ENCODE measurements at regions not wholly inside any gene's neighbourhood (a gene's known extent, or its start where the extent isn't known, plus 50 kb on each side); places are given as distances from the start of the nearest gene placed in this dataset.

- WGBS, 3 donors, result 87 to 88% (median 87%) methylated on average over 4 of the region's 4 CpGs
- no peak for FAIRE-seq
Measured at GRCh38 chr3:8097690-8098089, 403.9 kb upstream of the LMCD1 start.

GRCh38 chr3:8103954-8104353, 397.7 kb upstream of the LMCD1 start:
- WGBS, 3 donors, result 48 to 87% (median 71%) methylated on average over 3 of the region's 3 CpGs
- Histone ChIP-seq H3K27me3 (ENCODE audit: control insufficient read depth in 3 of 3, insufficient read depth in 3 of 3, low read length in 3 of 3) (no peaks in the 10 kb centered on the region), H3K4me1 (ENCODE audit: control insufficient read depth in 3 of 3, insufficient read depth in 2 of 3, low read depth in 1 of 3, low read length in 2 of 3) (no peaks in the 10 kb centered on the region), H3K27ac (ENCODE audit: low read depth in 1 of 3, low read length in 2 of 3) (no peak overlapping the region), H3K4me3 (ENCODE audit: low read depth in 1 of 3, low read length in 3 of 3) (no peak overlapping the region), H3K36me3 (ENCODE audit: control insufficient read depth in 3 of 3, insufficient read depth in 2 of 3, low read depth in 1 of 3, low read length in 3 of 3) (no peaks in the 10 kb centered on the region), H3K9me3 (ENCODE audit: control insufficient read depth in 2 of 2, insufficient read depth in 1 of 2, low read depth in 1 of 2, low read length in 1 of 2) (no peaks in the 10 kb centered on the region)
- DNase-seq (no peak), FAIRE-seq (no peak)

More at GRCh38 chr3:8097690-8098089, 403.9 kb upstream of the LMCD1 start:
- Histone ChIP-seq H3K36me3 (ENCODE audit: control insufficient read depth in 3 of 3, insufficient read depth in 2 of 3, low read depth in 1 of 3, low read length in 3 of 3) (no peaks in the 10 kb centered on the region), H3K27ac (ENCODE audit: low read depth in 1 of 3, low read length in 2 of 3) (no peak overlapping the region), H3K9me3 (ENCODE audit: control insufficient read depth in 2 of 2, insufficient read depth in 1 of 2, low read depth in 1 of 2, low read length in 1 of 2) (no peaks in the 10 kb centered on the region), H3K4me1 (ENCODE audit: control insufficient read depth in 3 of 3, insufficient read depth in 2 of 3, low read depth in 1 of 3, low read length in 2 of 3) (no peaks in the 10 kb centered on the region), H3K27me3 (ENCODE audit: control insufficient read depth in 3 of 3, insufficient read depth in 3 of 3, low read length in 3 of 3) (no peaks in the 10 kb centered on the region), H3K4me3 (ENCODE audit: low read depth in 1 of 3, low read length in 3 of 3) (no peak overlapping the region)
- DNase-seq, result no peak

GRCh38 chr3:8106921-8107320, 394.7 kb upstream of the LMCD1 start:
- H3K4me3 ChIP-seq (ENCODE audit: low read depth in 1 of 3, low read length in 3 of 3), result no peak overlapping the region
- no peaks in the 10 kb centered on the region for H3K36me3 ChIP-seq (ENCODE audit: control insufficient read depth in 3 of 3, insufficient read depth in 2 of 3, low read depth in 1 of 3, low read length in 3 of 3)
- H3K9me3 ChIP-seq (ENCODE audit: control insufficient read depth in 2 of 2, insufficient read depth in 1 of 2, low read depth in 1 of 2, low read length in 1 of 2), result no peaks in the 10 kb centered on the region
- no peak for FAIRE-seq
- H3K4me1 ChIP-seq (ENCODE audit: control insufficient read depth in 3 of 3, insufficient read depth in 2 of 3, low read depth in 1 of 3, low read length in 2 of 3), result no peaks in the 10 kb centered on the region
- no peak overlapping the region for H3K27ac ChIP-seq (ENCODE audit: low read depth in 1 of 3, low read length in 2 of 3)
- DNase-seq, result no peak
- no peaks in the 10 kb centered on the region for H3K27me3 ChIP-seq (ENCODE audit: control insufficient read depth in 3 of 3, insufficient read depth in 3 of 3, low read length in 3 of 3)
- 86 to 96% (median 90%) methylated on average over 2 of the region's 2 CpGs for WGBS, 3 donors

GRCh38 chr3:8110966-8111798, 390.4 kb upstream of the LMCD1 start:
- Histone ChIP-seq H3K27ac (ENCODE audit: low read depth in 1 of 3, low read length in 2 of 3) (no peak overlapping the region), H3K27me3 (ENCODE audit: control insufficient read depth in 3 of 3, insufficient read depth in 3 of 3, low read length in 3 of 3) (no peaks in the 10 kb centered on the region), H3K9me3 (ENCODE audit: control insufficient read depth in 2 of 2, insufficient read depth in 1 of 2, low read depth in 1 of 2, low read length in 1 of 2) (no peaks in the 10 kb centered on the region), H3K4me3 (ENCODE audit: low read depth in 1 of 3, low read length in 3 of 3) (peak overlapping the region in 1 of 3 donors; percentile 0), H3K36me3 (ENCODE audit: control insufficient read depth in 3 of 3, insufficient read depth in 2 of 3, low read depth in 1 of 3, low read length in 3 of 3) (no peaks in the 10 kb centered on the region), H3K4me1 (ENCODE audit: control insufficient read depth in 3 of 3, insufficient read depth in 2 of 3, low read depth in 1 of 3, low read length in 2 of 3) (no peaks in the 10 kb centered on the region)
- peak; percentile 38 to 61 for DNase-seq
- WGBS, 3 donors, result 21% methylated on average over 14 of the region's 14 CpGs
- FAIRE-seq, result no peak

- 37 to 58% (median 38%) methylated on average over 7 of the region's 7 CpGs for WGBS, 3 donors
- no peak for FAIRE-seq
- H3K36me3 ChIP-seq (ENCODE audit: control insufficient read depth in 3 of 3, insufficient read depth in 2 of 3, low read depth in 1 of 3, low read length in 3 of 3), result no peaks in the 10 kb centered on the region
Measured at GRCh38 chr3:8112587-8112986, 389.0 kb upstream of the LMCD1 start.

GRCh38 chr3:8113626-8114025, 388.0 kb upstream of the LMCD1 start:
- DNase-seq, result no peak
- Histone ChIP-seq H3K9me3 (ENCODE audit: control insufficient read depth in 2 of 2, insufficient read depth in 1 of 2, low read depth in 1 of 2, low read length in 1 of 2) (no peaks in the 10 kb centered on the region), H3K4me1 (ENCODE audit: control insufficient read depth in 3 of 3, insufficient read depth in 2 of 3, low read depth in 1 of 3, low read length in 2 of 3) (no peaks in the 10 kb centered on the region), H3K36me3 (ENCODE audit: control insufficient read depth in 3 of 3, insufficient read depth in 2 of 3, low read depth in 1 of 3, low read length in 3 of 3) (no peaks in the 10 kb centered on the region), H3K4me3 (ENCODE audit: low read depth in 1 of 3, low read length in 3 of 3) (no peak overlapping the region), H3K27ac (ENCODE audit: low read depth in 1 of 3, low read length in 2 of 3) (no peak overlapping the region), H3K27me3 (ENCODE audit: control insufficient read depth in 3 of 3, insufficient read depth in 3 of 3, low read length in 3 of 3) (no peaks in the 10 kb centered on the region)
- FAIRE-seq, result no peak
- 50 to 74% (median 58%) methylated on average over 6 of the region's 6 CpGs for WGBS, 3 donors

More at GRCh38 chr3:8112587-8112986, 389.0 kb upstream of the LMCD1 start:
- no peak for DNase-seq
- H3K27ac ChIP-seq (ENCODE audit: low read depth in 1 of 3, low read length in 2 of 3), result no peak overlapping the region
- H3K9me3 ChIP-seq (ENCODE audit: control insufficient read depth in 2 of 2, insufficient read depth in 1 of 2, low read depth in 1 of 2, low read length in 1 of 2), result no peaks in the 10 kb centered on the region
- no peak overlapping the region for H3K4me3 ChIP-seq (ENCODE audit: low read depth in 1 of 3, low read length in 3 of 3)
- H3K27me3 ChIP-seq (ENCODE audit: control insufficient read depth in 3 of 3, insufficient read depth in 3 of 3, low read length in 3 of 3), result no peaks in the 10 kb centered on the region
- H3K4me1 ChIP-seq (ENCODE audit: control insufficient read depth in 3 of 3, insufficient read depth in 2 of 3, low read depth in 1 of 3, low read length in 2 of 3), result no peaks in the 10 kb centered on the region

GRCh38 chr3:8128686-8129085, 372.9 kb upstream of the LMCD1 start:
- FAIRE-seq (no peak), DNase-seq (no peak)
- Histone ChIP-seq H3K36me3 (ENCODE audit: control insufficient read depth in 3 of 3, insufficient read depth in 2 of 3, low read depth in 1 of 3, low read length in 3 of 3) (no peaks in the 10 kb centered on the region), H3K4me1 (ENCODE audit: control insufficient read depth in 3 of 3, insufficient read depth in 2 of 3, low read depth in 1 of 3, low read length in 2 of 3) (no peaks in the 10 kb centered on the region), H3K4me3 (ENCODE audit: low read depth in 1 of 3, low read length in 3 of 3) (no peak overlapping the region), H3K9me3 (ENCODE audit: control insufficient read depth in 2 of 2, insufficient read depth in 1 of 2, low read depth in 1 of 2, low read length in 1 of 2) (peaks cover 0 to 4% of the 10 kb centered on the region in 2 donors), H3K27ac (ENCODE audit: low read depth in 1 of 3, low read length in 2 of 3) (no peak overlapping the region), H3K27me3 (ENCODE audit: control insufficient read depth in 3 of 3, insufficient read depth in 3 of 3, low read length in 3 of 3) (no peaks in the 10 kb centered on the region)
- 32 to 37% (median 32%) methylated on average over 2 of the region's 2 CpGs for WGBS, 3 donors

GRCh38 chr3:8136553-8136952, 365.1 kb upstream of the LMCD1 start:
- DNase-seq, result no peak
- no peak for FAIRE-seq

GRCh38 chr3:8143186-8143585, 358.4 kb upstream of the LMCD1 start:
- H3K27me3 ChIP-seq (ENCODE audit: control insufficient read depth in 3 of 3, insufficient read depth in 3 of 3, low read length in 3 of 3), result no peaks in the 10 kb centered on the region
- FAIRE-seq (no peak), DNase-seq (no peak)
- no peak overlapping the region for H3K4me3 ChIP-seq (ENCODE audit: low read depth in 1 of 3, low read length in 3 of 3)
- H3K36me3 ChIP-seq (ENCODE audit: control insufficient read depth in 3 of 3, insufficient read depth in 2 of 3, low read depth in 1 of 3, low read length in 3 of 3), result no peaks in the 10 kb centered on the region
- H3K4me1 ChIP-seq (ENCODE audit: control insufficient read depth in 3 of 3, insufficient read depth in 2 of 3, low read depth in 1 of 3, low read length in 2 of 3), result no peaks in the 10 kb centered on the region
- 50 to 61% (median 55%) methylated on average over 2 of the region's 2 CpGs for WGBS, 3 donors
- H3K9me3 ChIP-seq (ENCODE audit: control insufficient read depth in 2 of 2, insufficient read depth in 1 of 2, low read depth in 1 of 2, low read length in 1 of 2), result no peaks in the 10 kb centered on the region
- no peak overlapping the region for H3K27ac ChIP-seq (ENCODE audit: low read depth in 1 of 3, low read length in 2 of 3)

More at GRCh38 chr3:8136553-8136952, 365.1 kb upstream of the LMCD1 start:
- 56 to 68% (median 61%) methylated on average over 3 of the region's 3 CpGs for WGBS, 3 donors
- Histone ChIP-seq H3K9me3 (ENCODE audit: control insufficient read depth in 2 of 2, insufficient read depth in 1 of 2, low read depth in 1 of 2, low read length in 1 of 2) (peaks cover 0 to 2% of the 10 kb centered on the region in 2 donors), H3K4me3 (ENCODE audit: low read depth in 1 of 3, low read length in 3 of 3) (no peak overlapping the region), H3K27me3 (ENCODE audit: control insufficient read depth in 3 of 3, insufficient read depth in 3 of 3, low read length in 3 of 3) (no peaks in the 10 kb centered on the region), H3K4me1 (ENCODE audit: control insufficient read depth in 3 of 3, insufficient read depth in 2 of 3, low read depth in 1 of 3, low read length in 2 of 3) (no peaks in the 10 kb centered on the region), H3K27ac (ENCODE audit: low read depth in 1 of 3, low read length in 2 of 3) (no peak overlapping the region), H3K36me3 (ENCODE audit: control insufficient read depth in 3 of 3, insufficient read depth in 2 of 3, low read depth in 1 of 3, low read length in 3 of 3) (no peaks in the 10 kb centered on the region)

Measured in small intestine (tissue), 7 donors.